ENCODE measurements at regions not wholly inside any gene's neighbourhood (a gene's known extent, or its start where the extent isn't known, plus 50 kb on each side); places are given as distances from the start of the nearest gene placed in this dataset.

DNA sequence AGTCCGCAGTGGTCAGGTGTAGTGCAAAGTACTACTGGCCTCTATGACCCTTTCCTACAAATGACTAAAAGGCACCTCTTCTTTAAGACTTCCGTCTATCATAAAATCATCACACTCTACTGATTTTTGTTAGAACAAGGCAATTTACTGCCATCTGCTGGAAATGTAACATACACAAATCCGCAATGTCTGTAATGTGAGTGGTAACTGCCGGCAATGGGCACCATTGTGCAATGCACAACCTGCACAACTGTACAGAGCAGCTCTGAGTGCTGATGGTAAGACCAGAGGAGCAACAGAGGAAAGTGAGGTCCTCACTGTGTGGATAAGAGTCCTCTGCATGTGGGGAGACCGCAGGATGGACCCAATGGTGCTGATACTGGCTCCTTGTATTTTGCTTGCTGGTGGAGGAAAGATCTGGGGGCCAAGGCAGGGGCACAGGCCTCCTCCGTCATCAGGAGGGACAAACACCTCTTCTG, 103.7 kb downstream of the ATPSCKMT start:
- TF ChIP-seq FOXM1 (IDR thresholded peaks at IDR 0.05; ENCODE audit: borderline replicate concordance), result no peak
- no peak for TF ChIP-seq SP1 (IDR thresholded peaks at IDR 0.05)
- no peak for TF ChIP-seq HDGF (IDR thresholded peaks at IDR 0.05; ENCODE audit: borderline replicate concordance)
- TF ChIP-seq NFRKB (IDR thresholded peaks at IDR 0.05), result no peak
- no peak for TF ChIP-seq TARDBP (IDR thresholded peaks at IDR 0.05)
